IMR-90 (cell line): ENCODE measurements at regions not wholly inside any gene's neighbourhood (a gene's known extent, or its start where the extent isn't known, plus 50 kb on each side); places are given as distances from the start of the nearest gene placed in this dataset.

ENCODE experiments used
- ATAC-seq: fragments of 200-7000 bp; cut with Tn5 transposase; 2 replicates; pipeline ENCODE4 v1.9.1; 2020; ENCODE audit warnings: low read depth, mild to moderate bottlenecking, moderate library complexity
- BruUV-seq: library from RNA; stranded (reverse); fragments of 400-500 nt; replicated peaks from 2 replicates; lab custom pipeline; 2021; lab: Mats Ljungman, UMichigan
- CTCF ChIA-PET: fragments of 300-600 bp; formaldehyde crosslinking; extraction: SDS; loops from one replicate; lab custom pipeline; 2021; ENCODE audit warnings: antibody characterized with exemption; lab: Yijun Ruan, JAX
- POLR2A ChIA-PET: fragments of 300-600 bp; sonication (Branson Sonifier 250); formaldehyde crosslinking; loops from one replicate; lab custom pipeline; 2022; ENCODE audit warnings: antibody characterized with exemption; ENCODE audit not compliant: unreplicated experiment; lab: Charles Lee
- DNase-seq: peaks from one replicate; pipeline ENCODE4 v3.0.0; 2013
- H2AFZ ChIP-seq: replicated peaks from 2 replicates; pipeline ENCODE3; 2013; ENCODE audit warnings: low read length, mild to moderate bottlenecking; ENCODE audit not compliant: poor library complexity
- H2AK5ac ChIP-seq: 2 replicates; pipeline ENCODE4 v1.6.1; 2013; ENCODE audit warnings: low read depth, low read length, inconsistent platforms
- H2AK9ac ChIP-seq: replicated peaks from 2 replicates; pipeline ENCODE3; 2013; ENCODE audit warnings: mild to moderate bottlenecking, low read depth, low read length, moderate library complexity; ENCODE audit not compliant: poor library complexity
- H2BK120ac ChIP-seq: 2 replicates; pipeline ENCODE4 v1.6.1; 2013; ENCODE audit warnings: low read depth, low read length, inconsistent platforms
- H2BK15ac ChIP-seq: 3 replicates; pipeline ENCODE4 v1.6.1; 2013; ENCODE audit warnings: low read depth, low read length, inconsistent platforms
- H2BK20ac ChIP-seq: 2 replicates; pipeline ENCODE4 v1.6.1; 2013; ENCODE audit warnings: low read depth, mild to moderate bottlenecking, inconsistent platforms, low read length, moderate library complexity
- H2BK5ac ChIP-seq: 2 replicates; pipeline ENCODE4 v1.6.1; 2013; ENCODE audit warnings: mild to moderate bottlenecking, low read depth, low read length, inconsistent platforms; ENCODE audit not compliant: poor library complexity, severe bottlenecking
- H3K14ac ChIP-seq: replicated peaks from 2 replicates; pipeline ENCODE4 v1.6.1; 2013; ENCODE audit warnings: low read depth, low read length, inconsistent platforms
- H3K18ac ChIP-seq: 2 replicates; pipeline ENCODE4 v1.6.1; 2013; ENCODE audit warnings: low read depth, low read length, control low read depth
- H3K23ac ChIP-seq: 2 replicates; pipeline ENCODE4 v1.6.1; 2013; ENCODE audit warnings: low read depth, low read length, inconsistent platforms
- H3K27ac ChIP-seq: 2 replicates; pipeline ENCODE4 v1.5.1; 2013; ENCODE audit warnings: mild to moderate bottlenecking, control low read depth, low read length; ENCODE audit not compliant: insufficient read depth
- H3K27me3 ChIP-seq: 2 replicates; pipeline ENCODE4 v1.6.1; 2013; ENCODE audit warnings: low read length; ENCODE audit not compliant: control insufficient read depth, insufficient read depth
- H3K36me3 ChIP-seq: 2 replicates; pipeline ENCODE4 v1.6.1; 2013; ENCODE audit warnings: low read length, mixed read lengths; ENCODE audit not compliant: control insufficient read depth, insufficient read depth
- H3K4ac ChIP-seq: 2 replicates; pipeline ENCODE4 v1.6.1; 2013; ENCODE audit warnings: low read depth, low read length, inconsistent platforms
- H3K4me1 ChIP-seq: 2 replicates; pipeline ENCODE4 v1.6.1; 2013; ENCODE audit warnings: low read length, mixed read lengths; ENCODE audit not compliant: control insufficient read depth, insufficient read depth
- H3K4me2 ChIP-seq: 2 replicates; pipeline ENCODE4 v1.6.1; 2013; ENCODE audit warnings: low read depth, mild to moderate bottlenecking, control low read depth, low read length, moderate library complexity
- H3K4me3 ChIP-seq: 2 replicates; pipeline ENCODE4 v1.5.1; 2013; ENCODE audit warnings: low read depth, mild to moderate bottlenecking, control low read depth, low read length, moderate library complexity; ENCODE audit not compliant: insufficient read depth
- H3K56ac ChIP-seq: 2 replicates; pipeline ENCODE4 v1.6.1; 2013; ENCODE audit warnings: low read length, inconsistent platforms; ENCODE audit not compliant: insufficient read depth; ENCODE audit errors: extremely low read depth
- H3K79me1 ChIP-seq, 2 experiments: 2 replicates each; pipeline ENCODE4 v1.6.1; 2013; ENCODE audit warnings: low read length in 2 of 2, inconsistent platforms in 1 of 2, low read depth in 1 of 2
- H3K9ac ChIP-seq: 2 replicates; pipeline ENCODE4 v1.6.1; 2013; ENCODE audit warnings: low read depth, low read length, control low read depth
- H3K9me1 ChIP-seq: 2 replicates; pipeline ENCODE4 v1.6.1; 2013; ENCODE audit warnings: low read length, inconsistent platforms; ENCODE audit not compliant: insufficient read depth
- H3K9me3 ChIP-seq: 2 replicates; pipeline ENCODE4 v1.6.1; 2013; ENCODE audit warnings: low read length; ENCODE audit not compliant: control insufficient read depth, insufficient read depth
- H4K20me1 ChIP-seq: 2 replicates; pipeline ENCODE4 v1.6.1; 2013; ENCODE audit warnings: low read length, inconsistent platforms; ENCODE audit not compliant: insufficient read depth
- H4K5ac ChIP-seq: 2 replicates; pipeline ENCODE4 v1.6.1; 2013; ENCODE audit warnings: mild to moderate bottlenecking, low read depth, low read length, control low read depth
- H4K8ac ChIP-seq, 2 experiments: 2 replicates each; pipeline ENCODE4 v1.6.1; 2013; ENCODE audit warnings: low read depth in 2 of 2, low read length in 2 of 2, control low read depth in 1 of 2, inconsistent platforms in 1 of 2
- H4K91ac ChIP-seq: 2 replicates; pipeline ENCODE4 v1.6.1; 2013; ENCODE audit warnings: low read depth, low read length, inconsistent platforms; ENCODE audit not compliant: insufficient read depth
- BHLHE40 ChIP-seq: fragments of 150-350 bp; IDR thresholded peaks from 2 replicates; pipeline ENCODE4 v1.6.1; 2016; ENCODE audit warnings: mild to moderate bottlenecking, low read depth, low read length
- POLR2A ChIP-seq: IDR thresholded peaks from 2 replicates; pipeline ENCODE4 v1.6.1; 2012; ENCODE audit warnings: mild to moderate bottlenecking, low read depth, low read length
- whole genome bisulfite sequencing, 2 experiments: methylation state at CpG; one replicate each; pipeline versions ENCODE4 v1.1.5 to v1.1.7; 2013; ENCODE audit warnings: missing lambda C conversion rate in 2 of 2; ENCODE audit not compliant: insufficient read length in 1 of 2; ENCODE audit errors: extremely low coverage in 2 of 2; 5-methylcytosine and 5-hydroxymethylcytosine counted together
- dilution Hi-C: fragments of 300-500 bp; cut with HindIII; formaldehyde crosslinking; loops from one replicate; pipeline ENCODE4 v1.14.3; 2018; ENCODE audit warnings: low sequenced_read_pairs; ENCODE audit not compliant: unreplicated experiment
- in situ Hi-C: fragments of 300-500 bp; cut with MboI; formaldehyde crosslinking; loops from 3 replicates; pipeline ENCODE4 v1.14.3; 2019; ENCODE audit warnings: low sequenced_read_pairs, inconsistent platforms, mixed read lengths
- intact Hi-C: fragments of 100-400 bp; cut with micrococcal nuclease; formaldehyde crosslinking; loops from 2 replicates; pipeline ENCODE4 v1.10.0; 2022
- TF ChIP-seq, protein P1 (sequence below): fragments of 150-350 bp; IDR thresholded peaks from 2 replicates; pipeline ENCODE4 v1.6.1; 2017; ENCODE audit warnings: mild to moderate bottlenecking, antibody characterized with exemption, low read length, low read depth

DNA sequence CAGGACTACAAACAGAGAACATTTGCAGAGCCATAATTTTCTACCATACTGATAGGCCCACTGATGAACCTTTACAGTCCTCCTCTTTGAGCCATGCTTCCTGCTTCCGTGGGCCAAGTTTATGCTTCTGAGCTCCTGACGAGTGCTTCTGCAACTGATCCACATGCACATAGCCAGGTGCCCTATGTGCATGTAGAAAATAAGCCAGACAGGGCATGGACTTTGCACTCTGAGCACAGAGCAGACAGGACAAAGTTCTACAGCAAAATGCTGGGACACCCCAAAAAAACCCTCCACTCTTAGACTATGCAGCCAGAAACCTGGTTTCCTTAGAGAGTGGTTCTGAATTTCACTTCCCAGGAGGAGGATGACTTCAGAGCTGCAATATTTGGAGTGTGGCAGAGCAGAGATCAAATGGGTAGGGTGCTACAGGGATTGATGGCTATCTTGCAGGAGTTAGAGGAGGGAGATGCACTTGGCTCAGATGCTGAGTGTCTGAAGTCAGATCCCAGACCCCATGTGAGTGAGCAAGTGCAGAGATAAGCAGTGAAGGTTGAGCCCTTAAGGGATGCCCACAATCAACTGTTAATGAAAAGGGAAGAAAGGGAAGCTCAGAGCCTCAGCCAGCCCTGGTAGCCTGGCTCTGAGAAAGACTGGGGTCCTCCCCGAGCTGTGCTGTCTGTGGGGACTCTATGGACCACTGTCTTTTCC, 230.9 kb downstream of the DUSP10 start:
- Histone ChIP-seq H3K18ac (no peak overlapping the region), H4K5ac (no peak overlapping the region), H4K91ac (no peak overlapping the region), H3K4me1 (no peaks in the 10 kb centered on the region), H3K9me1 (no peaks in the 10 kb centered on the region), H4K20me1 (no peaks in the 10 kb centered on the region), H2AFZ (no peak overlapping the region), H3K56ac (no peak overlapping the region), H2BK20ac (no peak overlapping the region), H4K8ac (no peak overlapping the region), H3K9me3 (peaks cover 2% of the 10 kb centered on the region; the same call in 1 of the 2 replicates), H3K4me2 (no peak overlapping the region), H3K79me1 (no peaks in the 10 kb centered on the region), H3K14ac (no peak overlapping the region), H2BK5ac (no peak overlapping the region), H3K36me3 (no peaks in the 10 kb centered on the region), H3K9ac (no peak overlapping the region), H2BK15ac (no peak overlapping the region), H3K4ac (no peak overlapping the region), H3K27me3 (no peaks in the 10 kb centered on the region), H2AK9ac (no peak overlapping the region), H2BK120ac (no peak overlapping the region), H3K4me3 (no peak overlapping the region), H3K23ac (no peak overlapping the region), H3K27ac (no peak overlapping the region), H2AK5ac (no peak overlapping the region)
- in situ Hi-C loops: no loop called here
- intact Hi-C loops: no loop called here
- ChIA-PET POLR2A (no interaction called here), CTCF (no interaction called here)
- dilution Hi-C loops: no loop called here
- no peak for DNase-seq
- BruUV-seq: no TSS peak
- no CpG with 5 or more reads among the region's 3 CpGs for WGBS, 2 experiments
- TF ChIP-seq POLR2A (no peak), BHLHE40 (no peak)
- TF ChIP-seq, protein P1, sequence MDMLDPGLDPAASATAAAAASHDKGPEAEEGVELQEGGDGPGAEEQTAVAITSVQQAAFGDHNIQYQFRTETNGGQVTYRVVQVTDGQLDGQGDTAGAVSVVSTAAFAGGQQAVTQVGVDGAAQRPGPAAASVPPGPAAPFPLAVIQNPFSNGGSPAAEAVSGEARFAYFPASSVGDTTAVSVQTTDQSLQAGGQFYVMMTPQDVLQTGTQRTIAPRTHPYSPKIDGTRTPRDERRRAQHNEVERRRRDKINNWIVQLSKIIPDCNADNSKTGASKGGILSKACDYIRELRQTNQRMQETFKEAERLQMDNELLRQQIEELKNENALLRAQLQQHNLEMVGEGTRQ: no peak
- ATAC-seq: no peak
